Nephron progenitor cell (in vitro differentiated cells): ENCODE measurements at regions not wholly inside any gene's neighbourhood (a gene's known extent, or its start where the extent isn't known, plus 50 kb on each side); places are given as distances from the start of the nearest gene placed in this dataset.

Source experiments
- DNase-seq: peaks from one replicate; pipeline ENCODE4 v3.0.0; 2021
- H3K27ac Mint-ChIP-seq: 2 replicates; pipeline ENCODE4 v1.8.0; 2021; ENCODE audit warnings: mild to moderate bottlenecking, moderate library complexity, mixed read lengths
- H3K27me3 Mint-ChIP-seq: 2 replicates; pipeline ENCODE4 v1.8.0; 2021; ENCODE audit warnings: mild to moderate bottlenecking, low read depth, mixed read lengths; ENCODE audit not compliant: poor library complexity
- H3K36me3 Mint-ChIP-seq: 2 replicates; pipeline ENCODE4 v1.8.0; 2021; ENCODE audit warnings: low read depth, mixed read lengths
- H3K4me1 Mint-ChIP-seq: 2 replicates; pipeline ENCODE4 v1.8.0; 2021; ENCODE audit warnings: mixed read lengths
- H3K4me3 Mint-ChIP-seq: 2 replicates; pipeline ENCODE4 v1.8.0; 2021; ENCODE audit warnings: mild to moderate bottlenecking, moderate library complexity, mixed read lengths
- H3K9me3 Mint-ChIP-seq: 2 replicates; pipeline ENCODE4 v1.8.0; 2021; ENCODE audit warnings: mild to moderate bottlenecking, moderate library complexity, mixed read lengths
- TF ChIP-seq, protein P1 (sequence below): fragments of 200-600 bp; sonication (generic); IDR thresholded peaks from 2 replicates; pipeline ENCODE4 v1.5.0; 2021; ENCODE audit warnings: antibody characterized with exemption

GRCh38 chr2:48116497-48116896 lies 198.0 kb upstream of the FOXN2 start:
- Mint-ChIP-seq H3K9me3 (no peaks in the 10 kb centered on the region), H3K27me3 (peaks cover 2% of the 10 kb centered on the region), H3K4me3 (no peak overlapping the region), H3K4me1 (peaks cover 18% of the 10 kb centered on the region), H3K27ac (no peak overlapping the region), H3K36me3 (no peaks in the 10 kb centered on the region)
- TF ChIP-seq, protein P1, sequence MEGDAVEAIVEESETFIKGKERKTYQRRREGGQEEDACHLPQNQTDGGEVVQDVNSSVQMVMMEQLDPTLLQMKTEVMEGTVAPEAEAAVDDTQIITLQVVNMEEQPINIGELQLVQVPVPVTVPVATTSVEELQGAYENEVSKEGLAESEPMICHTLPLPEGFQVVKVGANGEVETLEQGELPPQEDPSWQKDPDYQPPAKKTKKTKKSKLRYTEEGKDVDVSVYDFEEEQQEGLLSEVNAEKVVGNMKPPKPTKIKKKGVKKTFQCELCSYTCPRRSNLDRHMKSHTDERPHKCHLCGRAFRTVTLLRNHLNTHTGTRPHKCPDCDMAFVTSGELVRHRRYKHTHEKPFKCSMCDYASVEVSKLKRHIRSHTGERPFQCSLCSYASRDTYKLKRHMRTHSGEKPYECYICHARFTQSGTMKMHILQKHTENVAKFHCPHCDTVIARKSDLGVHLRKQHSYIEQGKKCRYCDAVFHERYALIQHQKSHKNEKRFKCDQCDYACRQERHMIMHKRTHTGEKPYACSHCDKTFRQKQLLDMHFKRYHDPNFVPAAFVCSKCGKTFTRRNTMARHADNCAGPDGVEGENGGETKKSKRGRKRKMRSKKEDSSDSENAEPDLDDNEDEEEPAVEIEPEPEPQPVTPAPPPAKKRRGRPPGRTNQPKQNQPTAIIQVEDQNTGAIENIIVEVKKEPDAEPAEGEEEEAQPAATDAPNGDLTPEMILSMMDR, result no peak
- no peak for DNase-seq

- H3K27me3 Mint-ChIP-seq, result peaks cover 2% of the 10 kb centered on the region
- TF ChIP-seq, protein P1, result no peak
- H3K4me1 Mint-ChIP-seq, result peaks cover 6% of the 10 kb centered on the region
Observed at GRCh38 chr2:48118895-48119294, 195.6 kb upstream of the FOXN2 start.

GRCh38 chr2:48120112-48120511 lies 194.4 kb upstream of the FOXN2 start:
- H3K27ac Mint-ChIP-seq, result no peak overlapping the region
- peaks cover 2% of the 10 kb centered on the region for H3K27me3 Mint-ChIP-seq
- no peak overlapping the region for H3K4me3 Mint-ChIP-seq
- no peak for DNase-seq
- TF ChIP-seq, protein P1, result no peak
- H3K36me3 Mint-ChIP-seq, result no peaks in the 10 kb centered on the region
- no peaks in the 10 kb centered on the region for H3K9me3 Mint-ChIP-seq
- H3K4me1 Mint-ChIP-seq, result no peaks in the 10 kb centered on the region

More at GRCh38 chr2:48118895-48119294, 195.6 kb upstream of the FOXN2 start:
- H3K4me3 Mint-ChIP-seq, result no peak overlapping the region
- DNase-seq, result no peak
- H3K9me3 Mint-ChIP-seq, result no peaks in the 10 kb centered on the region
- H3K36me3 Mint-ChIP-seq, result no peaks in the 10 kb centered on the region
- H3K27ac Mint-ChIP-seq, result no peak overlapping the region

GRCh38 chr2:48120759-48121242 lies 193.7 kb upstream of the FOXN2 start:
- Mint-ChIP-seq H3K4me1 (no peaks in the 10 kb centered on the region), H3K4me3 (no peak overlapping the region), H3K27ac (no peak overlapping the region), H3K27me3 (peaks cover 2% of the 10 kb centered on the region), H3K36me3 (no peaks in the 10 kb centered on the region), H3K9me3 (no peaks in the 10 kb centered on the region)
- TF ChIP-seq, protein P1, result no peak
- DNase-seq, result no peak

GRCh38 chr2:48122166-48122565 lies 192.3 kb upstream of the FOXN2 start:
- Mint-ChIP-seq H3K4me3 (no peak overlapping the region), H3K27ac (no peak overlapping the region), H3K4me1 (no peaks in the 10 kb centered on the region), H3K27me3 (peaks cover 2% of the 10 kb centered on the region), H3K9me3 (no peaks in the 10 kb centered on the region), H3K36me3 (no peaks in the 10 kb centered on the region)
- TF ChIP-seq, protein P1, result no peak
- no peak for DNase-seq

GRCh38 chr2:48124592-48124991 lies 189.9 kb upstream of the FOXN2 start:
- DNase-seq, result no peak
- Mint-ChIP-seq H3K27me3 (no peaks in the 10 kb centered on the region), H3K27ac (no peak overlapping the region), H3K9me3 (peaks cover 8% of the 10 kb centered on the region), H3K4me3 (no peak overlapping the region), H3K4me1 (no peaks in the 10 kb centered on the region), H3K36me3 (no peaks in the 10 kb centered on the region)
- TF ChIP-seq, protein P1, result no peak
